CD4-positive, alpha-beta T cell (primary cell): ENCODE measurements at regions not wholly inside any gene's neighbourhood (a gene's known extent, or its start where the extent isn't known, plus 50 kb on each side); places are given as distances from the start of the nearest gene placed in this dataset.
"Not testable (repeated sequence)": the region's sequence is repeated elsewhere in the genome, so short reads cannot be mapped to it uniquely, and the experiment has no call there.

Experiments used
- ATAC-seq: fragments of 200-7000 bp; cut with Tn5 transposase; one replicate; pipeline ENCODE4 v1.10.0; 2022; ENCODE audit warnings: mild to moderate bottlenecking; ENCODE audit not compliant: poor library complexity
- CTCF ChIA-PET: fragments of 350-600 bp; sonication (Branson Sonifier 250); formaldehyde crosslinking; loops from one replicate; lab custom pipeline; 2021; ENCODE audit warnings: antibody characterized with exemption, inconsistent platforms; lab: Charles Lee
- POLR2A ChIA-PET: fragments of 350-600 bp; sonication (Branson Sonifier 250); formaldehyde crosslinking; loops from one replicate; lab custom pipeline; 2021; ENCODE audit warnings: antibody characterized with exemption, inconsistent platforms; lab: Charles Lee
- DNase-seq, 14 experiments: peaks; one replicate each; pipeline ENCODE4 v3.0.0-alpha.2; 2013 to 2020; ENCODE audit warnings: mixed read lengths in 2 of 14
- H3K27ac ChIP-seq, 2 donors: one replicate each; pipeline versions ENCODE4 v1.5.1 to v1.7.0; 2013; ENCODE audit warnings: low read length in 2 of 2, low read depth in 1 of 2, mild to moderate bottlenecking in 1 of 2
- H3K27me3 ChIP-seq, 2 experiments: 1 replicate in 1 of 2; 2 replicates in 1 of 2; pipeline versions ENCODE4 v1.6.1 to v1.7.0; 2013; ENCODE audit warnings: low read length in 2 of 2, control low read depth in 1 of 2, mild to moderate bottlenecking in 1 of 2, moderate library complexity in 1 of 2; ENCODE audit not compliant: insufficient read depth in 2 of 2, control insufficient read depth in 1 of 2
- H3K36me3 ChIP-seq: one replicate; pipeline ENCODE4 v1.6.1; 2013; ENCODE audit warnings: low read length, control low read depth; ENCODE audit not compliant: insufficient read depth
- H3K4me1 ChIP-seq: one replicate; pipeline ENCODE4 v1.6.1; 2013; ENCODE audit warnings: low read length, control low read depth; ENCODE audit not compliant: insufficient read depth
- H3K4me3 ChIP-seq: one replicate; pipeline ENCODE4 v1.5.1; 2013; ENCODE audit warnings: mild to moderate bottlenecking, low read length, moderate library complexity
- H3K9me3 ChIP-seq, 2 experiments: 1 replicate in 1 of 2; 2 replicates in 1 of 2; pipeline versions ENCODE4 v1.6.1 to v1.7.0; 2013; ENCODE audit warnings: low read length in 2 of 2, mild to moderate bottlenecking in 2 of 2, control low read depth in 1 of 2, moderate library complexity in 1 of 2; ENCODE audit not compliant: control insufficient read depth in 1 of 2, insufficient read depth in 1 of 2
- H3K27ac Mint-ChIP-seq: one replicate; pipeline ENCODE4 v1.8.0; 2020; ENCODE audit warnings: mixed read lengths
- H3K27me3 Mint-ChIP-seq: one replicate; pipeline ENCODE4 v1.8.0; 2021; ENCODE audit warnings: mixed read lengths
- H3K36me3 Mint-ChIP-seq: one replicate; pipeline ENCODE4 v1.8.0; 2021; ENCODE audit warnings: low read depth, mixed read lengths
- H3K4me1 Mint-ChIP-seq: one replicate; pipeline ENCODE4 v1.8.0; 2021; ENCODE audit warnings: low read depth, mixed read lengths
- H3K4me3 Mint-ChIP-seq: one replicate; pipeline ENCODE4 v1.8.0; 2020; ENCODE audit warnings: mild to moderate bottlenecking, mixed read lengths
- H3K9me3 Mint-ChIP-seq: one replicate; pipeline ENCODE4 v1.8.0; 2020; ENCODE audit warnings: mixed read lengths
- CTCF ChIP-seq: fragments of 200-600 bp; IDR thresholded peaks from one replicate; pipeline ENCODE4 v1.8.0; 2022; ENCODE audit warnings: antibody characterized with exemption, mild to moderate bottlenecking
- intact Hi-C, 2 experiments: fragments of 100-400 bp; cut with DNase I in 1 of 2; cut with micrococcal nuclease in 1 of 2; formaldehyde crosslinking; loops; one replicate each; pipeline versions ENCODE4 v1.15.1 to v1.9.0; 2023 to 2025; cut with DNase I, micrococcal nuclease

GRCh38 chrX:38484607-38485498 is 76.5 kb upstream of the TSPAN7 start:
- H3K27ac ChIP-seq, result no peak overlapping the region
- no peak for TF ChIP-seq CTCF
- ChIA-PET POLR2A (no interaction called here), CTCF (no interaction called here)
- H3K4me1 Mint-ChIP-seq, result no peaks in the 10 kb centered on the region
- intact Hi-C loops, result no loop called here
- H3K4me1 ChIP-seq, result no peaks in the 10 kb centered on the region
- peaks cover 0 to 6% of the 10 kb centered on the region in 2 experiments for H3K9me3 ChIP-seq
- H3K27me3 ChIP-seq, result no peaks in the 10 kb centered on the region
- DNase-seq (no peak), ATAC-seq (no peak)
- no peaks in the 10 kb centered on the region for H3K36me3 ChIP-seq
- H3K27me3 Mint-ChIP-seq, result peaks cover 3% of the 10 kb centered on the region
- no peaks in the 10 kb centered on the region for H3K36me3 Mint-ChIP-seq
- no peak overlapping the region for H3K4me3 ChIP-seq
- H3K4me3 Mint-ChIP-seq, result no peak overlapping the region
- H3K27ac Mint-ChIP-seq, result no peak overlapping the region
- H3K9me3 Mint-ChIP-seq, result no peaks in the 10 kb centered on the region

- H3K27ac Mint-ChIP-seq, result no peak overlapping the region
- POLR2A ChIA-PET, result no interaction called here
- H3K9me3 Mint-ChIP-seq, result no peaks in the 10 kb centered on the region
- H3K4me1 ChIP-seq, result no peaks in the 10 kb centered on the region
- no peaks in the 10 kb centered on the region for H3K36me3 ChIP-seq
- TF ChIP-seq CTCF, result no peak
- H3K4me3 Mint-ChIP-seq, result no peak overlapping the region
- CTCF ChIA-PET, result no interaction called here
- intact Hi-C loops, result no loop called here
- no peak overlapping the region for H3K4me3 ChIP-seq
- DNase-seq (no peak), ATAC-seq (no peak)
- H3K36me3 Mint-ChIP-seq, result no peaks in the 10 kb centered on the region
- peaks cover 3% of the 10 kb centered on the region for H3K27me3 Mint-ChIP-seq
- no peak overlapping the region for H3K27ac ChIP-seq
- H3K9me3 ChIP-seq, result peaks cover 0 to 6% of the 10 kb centered on the region in 2 experiments
- no peaks in the 10 kb centered on the region for H3K4me1 Mint-ChIP-seq
- peaks cover 0 to 3% of the 10 kb centered on the region in 2 experiments for H3K27me3 ChIP-seq
Observed at GRCh38 chrX:38489341-38489740, 72.0 kb upstream of the TSPAN7 start.

GRCh38 chrX:38494239-38494823 is 67.0 kb upstream of the TSPAN7 start:
- Histone ChIP-seq H3K4me3 (no peak overlapping the region), H3K4me1 (no peaks in the 10 kb centered on the region), H3K9me3 (no peaks in the 10 kb centered on the region), H3K27me3 (peaks cover 0 to 3% of the 10 kb centered on the region in 2 experiments), H3K36me3 (no peaks in the 10 kb centered on the region), H3K27ac (no peak overlapping the region)
- no peak overlapping the region for H3K4me3 Mint-ChIP-seq
- no peaks in the 10 kb centered on the region for H3K9me3 Mint-ChIP-seq
- peaks cover 10% of the 10 kb centered on the region for H3K27me3 Mint-ChIP-seq
- H3K36me3 Mint-ChIP-seq, result no peaks in the 10 kb centered on the region
- DNase-seq, result no peak
- TF ChIP-seq CTCF, result no peak
- ChIA-PET POLR2A (no interaction called here), CTCF (no interaction called here)
- H3K4me1 Mint-ChIP-seq, result no peaks in the 10 kb centered on the region
- intact Hi-C loops, result no loop called here
- no peak overlapping the region for H3K27ac Mint-ChIP-seq
- no peak for ATAC-seq

GRCh38 chrX:38499658-38500057 is 61.7 kb upstream of the TSPAN7 start:
- H3K27ac Mint-ChIP-seq, H3K27ac ChIP-seq, H3K4me1 ChIP-seq, POLR2A ChIA-PET, intact Hi-C loops, H3K27me3 Mint-ChIP-seq, DNase-seq, H3K36me3 Mint-ChIP-seq, CTCF ChIA-PET, H3K4me1 Mint-ChIP-seq, H3K27me3 ChIP-seq, H3K36me3 ChIP-seq, H3K4me3 Mint-ChIP-seq, H3K4me3 ChIP-seq, H3K9me3 Mint-ChIP-seq, ATAC-seq: not testable (repeated sequence)
- H3K9me3 ChIP-seq, result peaks cover 0 to 15% of the 10 kb centered on the region in 2 experiments
